Panc1 (cell line): ENCODE measurements at regions not wholly inside any gene's neighbourhood (a gene's known extent, or its start where the extent isn't known, plus 50 kb on each side); places are given as distances from the start of the nearest gene placed in this dataset.

Source experiments
- ATAC-seq: fragments of 200-7000 bp; cut with Tn5 transposase; 2 replicates; pipeline ENCODE4 v1.9.1; 2020; ENCODE audit warnings: mild to moderate bottlenecking, moderate library complexity
- BruUV-seq: library from RNA; stranded (reverse); fragments of 400-500 nt; replicated peaks from 2 replicates; lab custom pipeline; 2021; lab: Mats Ljungman, UMichigan
- CTCF ChIA-PET: fragments of 300-600 bp; sonication (Branson Sonifier 250); formaldehyde crosslinking; loops from one replicate; lab custom pipeline; 2022; ENCODE audit warnings: antibody characterized with exemption; lab: Charles Lee
- POLR2A ChIA-PET: fragments of 300-600 bp; sonication (Branson Sonifier 250); formaldehyde crosslinking; loops from one replicate; lab custom pipeline; 2022; ENCODE audit warnings: antibody characterized with exemption; lab: Charles Lee
- DNase-seq: peaks from one replicate; pipeline ENCODE4 v3.0.0-alpha.2; 2010; ENCODE audit warnings: low read depth, low spot score
- H3K27ac ChIP-seq: 2 replicates; pipeline ENCODE4 v1.5.1; 2011; ENCODE audit warnings: mild to moderate bottlenecking, low read length, inconsistent platforms
- H3K27me3 ChIP-seq: fragments of 200-500 bp; sonication (Bioruptor generic); 2 replicates; pipeline ENCODE4 v1.6.0; 2014; ENCODE audit warnings: low read length, inconsistent platforms; ENCODE audit not compliant: control insufficient read depth, insufficient read depth
- H3K36me3 ChIP-seq: fragments of 200-500 bp; sonication (Bioruptor generic); 2 replicates; pipeline ENCODE4 v1.5.1; 2014; ENCODE audit warnings: inconsistent platforms, mild to moderate bottlenecking, low read length, moderate library complexity; ENCODE audit not compliant: control insufficient read depth, insufficient read depth
- H3K4me1 ChIP-seq: 2 replicates; pipeline ENCODE4 v1.5.1; 2011; ENCODE audit warnings: inconsistent platforms, mild to moderate bottlenecking, low read length, moderate library complexity; ENCODE audit not compliant: control insufficient read depth, insufficient read depth
- H3K4me3 ChIP-seq, 2 experiments: 2 replicates each; pipeline ENCODE4 v1.5.1; 2011 to 2012; ENCODE audit warnings: low read depth in 2 of 2, low read length in 2 of 2, mild to moderate bottlenecking in 2 of 2, inconsistent platforms in 1 of 2, moderate library complexity in 1 of 2
- H3K9me3 ChIP-seq: fragments of 200-500 bp; sonication (Bioruptor generic); 2 replicates; pipeline ENCODE4 v1.5.1; 2014; ENCODE audit warnings: low read depth, mild to moderate bottlenecking, inconsistent platforms, low read length, moderate library complexity; ENCODE audit not compliant: control insufficient read depth, insufficient read depth
- POLR2AphosphoS5 ChIP-seq: IDR thresholded peaks from 2 replicates; pipeline ENCODE4 v1.6.1; 2012; ENCODE audit warnings: mild to moderate bottlenecking, low read depth, low read length, moderate library complexity
- SIN3A ChIP-seq: IDR thresholded peaks from 2 replicates; pipeline ENCODE4 v1.6.1; 2012; ENCODE audit warnings: low read depth, mild to moderate bottlenecking, low read length, moderate library complexity, borderline replicate concordance; ENCODE audit not compliant: insufficient read depth
- TCF7L2 ChIP-seq: IDR thresholded peaks from 2 replicates; pipeline ENCODE4 v1.6.1; 2011; ENCODE audit warnings: mild to moderate bottlenecking, low read depth, low read length, inconsistent platforms
- in situ Hi-C: cut with HindIII; loops from 2 replicates; pipeline ENCODE4 v1.10.0; 2016; ENCODE audit warnings: low sequenced_read_pairs, low pct_unique_long_range_greater_than_20kb
- intact Hi-C: fragments of 100-400 bp; cut with micrococcal nuclease; formaldehyde crosslinking; loops from one replicate; pipeline ENCODE4 v1.10.0; 2022; ENCODE audit not compliant: unreplicated experiment
- TF ChIP-seq, protein P1 (sequence below), 2 experiments: IDR thresholded peaks; 2 replicates each; pipeline ENCODE4 v1.6.1; 2011 to 2012; ENCODE audit warnings: low read depth in 2 of 2, control low read depth in 1 of 2, low read length in 1 of 2, mild to moderate bottlenecking in 1 of 2, moderate library complexity in 1 of 2; ENCODE audit not compliant: insufficient read depth in 1 of 2
- TF ChIP-seq, protein P2 (sequence below): fragments of 450-650 bp; IDR thresholded peaks from 2 replicates; pipeline ENCODE4 v1.5.1; 2017; ENCODE audit warnings: mild to moderate bottlenecking

- CTCF ChIA-PET: no interaction called here
- Histone ChIP-seq H3K27me3 (peaks cover 2% of the 10 kb centered on the region; the same call in 1 of the 2 replicates), H3K4me1 (no peaks in the 10 kb centered on the region), H3K27ac (no peak overlapping the region), H3K9me3 (no peaks in the 10 kb centered on the region), H3K4me3 (no peak overlapping the region), H3K36me3 (no peaks in the 10 kb centered on the region)
- BruUV-seq: no TSS peak
- in situ Hi-C loops (no loop called here), intact Hi-C loops (no loop called here)
- POLR2A ChIA-PET: no interaction called here
- ATAC-seq: no peak
- no peak for DNase-seq
- TF ChIP-seq, protein P1, sequence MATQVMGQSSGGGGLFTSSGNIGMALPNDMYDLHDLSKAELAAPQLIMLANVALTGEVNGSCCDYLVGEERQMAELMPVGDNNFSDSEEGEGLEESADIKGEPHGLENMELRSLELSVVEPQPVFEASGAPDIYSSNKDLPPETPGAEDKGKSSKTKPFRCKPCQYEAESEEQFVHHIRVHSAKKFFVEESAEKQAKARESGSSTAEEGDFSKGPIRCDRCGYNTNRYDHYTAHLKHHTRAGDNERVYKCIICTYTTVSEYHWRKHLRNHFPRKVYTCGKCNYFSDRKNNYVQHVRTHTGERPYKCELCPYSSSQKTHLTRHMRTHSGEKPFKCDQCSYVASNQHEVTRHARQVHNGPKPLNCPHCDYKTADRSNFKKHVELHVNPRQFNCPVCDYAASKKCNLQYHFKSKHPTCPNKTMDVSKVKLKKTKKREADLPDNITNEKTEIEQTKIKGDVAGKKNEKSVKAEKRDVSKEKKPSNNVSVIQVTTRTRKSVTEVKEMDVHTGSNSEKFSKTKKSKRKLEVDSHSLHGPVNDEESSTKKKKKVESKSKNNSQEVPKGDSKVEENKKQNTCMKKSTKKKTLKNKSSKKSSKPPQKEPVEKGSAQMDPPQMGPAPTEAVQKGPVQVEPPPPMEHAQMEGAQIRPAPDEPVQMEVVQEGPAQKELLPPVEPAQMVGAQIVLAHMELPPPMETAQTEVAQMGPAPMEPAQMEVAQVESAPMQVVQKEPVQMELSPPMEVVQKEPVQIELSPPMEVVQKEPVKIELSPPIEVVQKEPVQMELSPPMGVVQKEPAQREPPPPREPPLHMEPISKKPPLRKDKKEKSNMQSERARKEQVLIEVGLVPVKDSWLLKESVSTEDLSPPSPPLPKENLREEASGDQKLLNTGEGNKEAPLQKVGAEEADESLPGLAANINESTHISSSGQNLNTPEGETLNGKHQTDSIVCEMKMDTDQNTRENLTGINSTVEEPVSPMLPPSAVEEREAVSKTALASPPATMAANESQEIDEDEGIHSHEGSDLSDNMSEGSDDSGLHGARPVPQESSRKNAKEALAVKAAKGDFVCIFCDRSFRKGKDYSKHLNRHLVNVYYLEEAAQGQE (IDR thresholded peaks at IDR 0.05; ENCODE audit: insufficient read depth in 1 of 2, low read depth in 2 of 2, low read length in 1 of 2): no peak
- TF ChIP-seq, protein P2, sequence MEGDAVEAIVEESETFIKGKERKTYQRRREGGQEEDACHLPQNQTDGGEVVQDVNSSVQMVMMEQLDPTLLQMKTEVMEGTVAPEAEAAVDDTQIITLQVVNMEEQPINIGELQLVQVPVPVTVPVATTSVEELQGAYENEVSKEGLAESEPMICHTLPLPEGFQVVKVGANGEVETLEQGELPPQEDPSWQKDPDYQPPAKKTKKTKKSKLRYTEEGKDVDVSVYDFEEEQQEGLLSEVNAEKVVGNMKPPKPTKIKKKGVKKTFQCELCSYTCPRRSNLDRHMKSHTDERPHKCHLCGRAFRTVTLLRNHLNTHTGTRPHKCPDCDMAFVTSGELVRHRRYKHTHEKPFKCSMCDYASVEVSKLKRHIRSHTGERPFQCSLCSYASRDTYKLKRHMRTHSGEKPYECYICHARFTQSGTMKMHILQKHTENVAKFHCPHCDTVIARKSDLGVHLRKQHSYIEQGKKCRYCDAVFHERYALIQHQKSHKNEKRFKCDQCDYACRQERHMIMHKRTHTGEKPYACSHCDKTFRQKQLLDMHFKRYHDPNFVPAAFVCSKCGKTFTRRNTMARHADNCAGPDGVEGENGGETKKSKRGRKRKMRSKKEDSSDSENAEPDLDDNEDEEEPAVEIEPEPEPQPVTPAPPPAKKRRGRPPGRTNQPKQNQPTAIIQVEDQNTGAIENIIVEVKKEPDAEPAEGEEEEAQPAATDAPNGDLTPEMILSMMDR: no peak
- TF ChIP-seq SIN3A (no peak), POLR2AphosphoS5 (no peak), TCF7L2 (no peak)
Observed at GRCh38 chr1:229810140-229810539, 184.1 kb downstream of the URB2 start.

- Histone ChIP-seq H3K4me1 (no peaks in the 10 kb centered on the region), H3K9me3 (no peaks in the 10 kb centered on the region), H3K27ac (no peak overlapping the region), H3K4me3 (no peak overlapping the region), H3K27me3 (peaks cover 4% of the 10 kb centered on the region; the same call in 1 of the 2 replicates), H3K36me3 (no peaks in the 10 kb centered on the region)
- DNase-seq: no peak
- intact Hi-C loops (no loop called here), in situ Hi-C loops (no loop called here)
- ChIA-PET POLR2A (no interaction called here), CTCF (no interaction called here)
- TF ChIP-seq TCF7L2 (no peak), POLR2AphosphoS5 (no peak), SIN3A (no peak)
- TF ChIP-seq, protein P2: no peak
- TF ChIP-seq, protein P1 (IDR thresholded peaks at IDR 0.05; ENCODE audit: insufficient read depth in 1 of 2, low read depth in 2 of 2, low read length in 1 of 2): no peak
- BruUV-seq: no TSS peak
- ATAC-seq: no peak
Observed at GRCh38 chr1:229810961-229811360, 184.9 kb downstream of the URB2 start.
